ENCODE measurements at regions not wholly inside any gene's neighbourhood (a gene's known extent, or its start where the extent isn't known, plus 50 kb on each side); places are given as distances from the start of the nearest gene placed in this dataset.

DNA sequence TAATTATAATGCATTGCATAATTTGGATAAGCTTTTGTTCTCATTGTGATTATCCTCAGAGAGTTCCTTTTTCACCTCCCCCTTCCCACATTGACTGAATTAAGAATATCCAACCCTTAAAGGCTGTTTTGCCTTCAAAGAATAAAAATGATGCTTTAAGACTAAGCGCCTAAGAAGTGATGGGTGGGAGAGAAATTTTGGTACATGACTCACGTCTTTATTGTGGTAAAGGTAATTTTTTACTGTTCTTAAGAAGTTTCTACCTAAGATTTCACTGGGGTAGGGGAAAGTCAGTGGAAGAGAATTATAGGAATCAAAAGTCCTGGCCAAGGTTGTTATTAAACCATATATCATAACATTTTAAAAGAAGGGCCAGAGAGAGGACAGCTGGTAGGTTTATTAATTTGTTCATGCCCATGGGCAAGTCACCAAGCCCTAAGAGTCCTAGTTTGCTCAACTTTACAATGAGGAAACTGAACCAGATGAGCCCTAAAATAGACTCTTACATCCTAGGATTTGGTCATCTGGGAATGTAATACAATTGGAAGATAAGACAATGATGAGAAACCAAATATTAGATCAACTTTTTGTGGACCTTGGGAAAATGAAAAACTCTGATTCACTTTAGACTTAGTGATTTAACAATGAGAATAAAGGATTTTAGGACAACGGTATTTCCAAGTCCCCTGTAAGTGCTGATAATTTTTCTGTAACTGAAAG lies 101.1 kb upstream of the RASGRP1 start:
- TF ChIP-seq, protein P1, sequence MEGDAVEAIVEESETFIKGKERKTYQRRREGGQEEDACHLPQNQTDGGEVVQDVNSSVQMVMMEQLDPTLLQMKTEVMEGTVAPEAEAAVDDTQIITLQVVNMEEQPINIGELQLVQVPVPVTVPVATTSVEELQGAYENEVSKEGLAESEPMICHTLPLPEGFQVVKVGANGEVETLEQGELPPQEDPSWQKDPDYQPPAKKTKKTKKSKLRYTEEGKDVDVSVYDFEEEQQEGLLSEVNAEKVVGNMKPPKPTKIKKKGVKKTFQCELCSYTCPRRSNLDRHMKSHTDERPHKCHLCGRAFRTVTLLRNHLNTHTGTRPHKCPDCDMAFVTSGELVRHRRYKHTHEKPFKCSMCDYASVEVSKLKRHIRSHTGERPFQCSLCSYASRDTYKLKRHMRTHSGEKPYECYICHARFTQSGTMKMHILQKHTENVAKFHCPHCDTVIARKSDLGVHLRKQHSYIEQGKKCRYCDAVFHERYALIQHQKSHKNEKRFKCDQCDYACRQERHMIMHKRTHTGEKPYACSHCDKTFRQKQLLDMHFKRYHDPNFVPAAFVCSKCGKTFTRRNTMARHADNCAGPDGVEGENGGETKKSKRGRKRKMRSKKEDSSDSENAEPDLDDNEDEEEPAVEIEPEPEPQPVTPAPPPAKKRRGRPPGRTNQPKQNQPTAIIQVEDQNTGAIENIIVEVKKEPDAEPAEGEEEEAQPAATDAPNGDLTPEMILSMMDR (IDR thresholded peaks at IDR 0.05; ENCODE audit: insufficient read depth, low read length, poor library complexity, severe bottlenecking), result no peak
- no peak for TF ChIP-seq EZH2phosphoT487 (conservative IDR thresholded peaks at IDR 0.05; ENCODE audit: low read length)

Data from SU-DHL-6 (cell line).